PC-9 (cell line): ENCODE measurements at regions not wholly inside any gene's neighbourhood (a gene's known extent, or its start where the extent isn't known, plus 50 kb on each side); places are given as distances from the start of the nearest gene placed in this dataset.

Source experiments
- BruUV-seq: library from RNA; stranded (reverse); fragments of 400-500 nt; replicated peaks from 2 replicates; lab custom pipeline; 2021; lab: Mats Ljungman, UMichigan
- CTCF ChIA-PET: fragments of 300-600 bp; sonication (Branson Sonifier 250); formaldehyde crosslinking; loops from one replicate; lab custom pipeline; 2022; ENCODE audit warnings: antibody characterized with exemption; lab: Charles Lee
- POLR2A ChIA-PET: fragments of 300-600 bp; sonication (Branson Sonifier 250); formaldehyde crosslinking; loops from one replicate; lab custom pipeline; 2022; ENCODE audit warnings: antibody characterized with exemption; ENCODE audit not compliant: unreplicated experiment; lab: Charles Lee
- DNase-seq, 2 experiments: peaks; one replicate each; pipeline versions ENCODE4 v3.0.0 to v3.0.0-alpha.2; 2015 to 2022; ENCODE audit warnings: mixed read lengths in 1 of 2
- H2AFZ ChIP-seq: fragments of 200-600 bp; sonication (generic); 2 replicates; pipeline ENCODE4 v1.8.1; 2017; ENCODE audit warnings: antibody characterized with exemption
- H3F3A ChIP-seq: fragments of 200-600 bp; sonication (generic); 2 replicates; pipeline ENCODE4 v1.8.1; 2017; ENCODE audit warnings: antibody characterized with exemption, mild to moderate bottlenecking, low read depth; ENCODE audit not compliant: insufficient read depth
- H3K27ac ChIP-seq: fragments of 200-600 bp; sonication (generic); 2 replicates; pipeline ENCODE4 v1.6.1; 2016; ENCODE audit warnings: mixed run types
- H3K27me3 ChIP-seq: fragments of 200-600 bp; sonication (generic); 2 replicates; pipeline ENCODE4 v1.6.1; 2016; ENCODE audit warnings: low read depth, mixed run types; ENCODE audit not compliant: insufficient read depth
- H3K36me3 ChIP-seq: fragments of 200-600 bp; sonication (generic); 2 replicates; pipeline ENCODE4 v1.6.1; 2016; ENCODE audit warnings: low read depth, mixed run types
- H3K4me1 ChIP-seq: fragments of 200-600 bp; sonication (generic); replicated peaks from 2 replicates; pipeline ENCODE4 v1.6.1; 2016; ENCODE audit warnings: mixed run types; ENCODE audit not compliant: insufficient read depth
- H3K4me2 ChIP-seq: fragments of 200-600 bp; sonication (generic); 2 replicates; pipeline ENCODE4 v1.6.1; 2017; ENCODE audit warnings: mixed run types
- H3K4me3 ChIP-seq: fragments of 200-600 bp; sonication (generic); 2 replicates; pipeline ENCODE4 v1.6.1; 2016; ENCODE audit warnings: mixed run types
- H3K79me2 ChIP-seq: fragments of 200-600 bp; sonication (generic); 2 replicates; pipeline ENCODE4 v1.6.1; 2017; ENCODE audit warnings: low read depth, mixed run types
- H3K9me2 ChIP-seq: fragments of 200-600 bp; sonication (generic); 2 replicates; pipeline ENCODE4 v1.8.1; 2017; ENCODE audit warnings: mild to moderate bottlenecking; ENCODE audit not compliant: insufficient read depth
- H3K9me3 ChIP-seq: fragments of 200-600 bp; sonication (generic); 2 replicates; pipeline ENCODE4 v1.8.1; 2016; ENCODE audit warnings: low read depth; ENCODE audit not compliant: insufficient read depth
- H4K20me1 ChIP-seq: fragments of 200-600 bp; sonication (generic); 2 replicates; pipeline ENCODE4 v1.8.1; 2017; ENCODE audit not compliant: insufficient read depth
- EZH2 ChIP-seq: fragments of 200-600 bp; sonication (generic); IDR thresholded peaks from 2 replicates; pipeline ENCODE4 v1.8.0; 2017; ENCODE audit warnings: antibody characterized with exemption, low read depth
- intact Hi-C: fragments of 100-400 bp; cut with micrococcal nuclease; formaldehyde crosslinking; loops from one replicate; pipeline ENCODE4 v1.10.0; 2022; ENCODE audit not compliant: unreplicated experiment
- TF ChIP-seq, protein P1 (sequence below): fragments of 200-600 bp; sonication (generic); conservative IDR thresholded peaks from 2 replicates; pipeline ENCODE4 v1.6.1; 2017; ENCODE audit warnings: mixed run types, antibody characterized with exemption, mild to moderate bottlenecking, moderate library complexity

DNA sequence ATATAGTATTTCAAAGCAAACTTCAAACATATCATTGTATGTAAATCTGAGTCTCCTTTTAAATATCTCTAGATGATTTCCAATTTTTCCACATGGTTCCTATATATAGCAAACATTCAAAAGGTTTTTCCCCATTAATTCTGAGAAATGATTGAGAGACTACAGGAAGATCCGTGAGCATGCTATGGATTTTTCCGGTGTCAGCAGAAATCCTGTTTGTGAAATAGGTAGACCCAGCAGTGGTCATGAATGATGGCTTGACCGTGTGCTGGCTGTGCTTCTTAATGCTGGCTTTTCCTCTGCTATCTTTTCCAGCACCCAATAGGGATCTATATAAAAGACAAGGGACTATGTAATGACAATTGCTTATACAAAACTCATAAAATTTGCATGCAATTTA is 485.3 kb downstream of the PSAT1 start:
- Histone ChIP-seq H3K27me3 (no peaks in the 10 kb centered on the region), H3K36me3 (no peaks in the 10 kb centered on the region), H3K9me3 (no peaks in the 10 kb centered on the region), H3K79me2 (no peaks in the 10 kb centered on the region), H2AFZ (no peak overlapping the region), H3K27ac (no peak overlapping the region), H3K4me1 (no peaks in the 10 kb centered on the region), H3F3A (no peaks in the 10 kb centered on the region), H3K4me2 (no peak overlapping the region), H3K4me3 (no peak overlapping the region), H3K9me2 (no peaks in the 10 kb centered on the region), H4K20me1 (no peaks in the 10 kb centered on the region)
- DNase-seq, result no peak
- ChIA-PET CTCF (no interaction called here), POLR2A (no interaction called here)
- intact Hi-C loops, result no loop called here
- no peak for TF ChIP-seq EZH2
- TF ChIP-seq, protein P1, sequence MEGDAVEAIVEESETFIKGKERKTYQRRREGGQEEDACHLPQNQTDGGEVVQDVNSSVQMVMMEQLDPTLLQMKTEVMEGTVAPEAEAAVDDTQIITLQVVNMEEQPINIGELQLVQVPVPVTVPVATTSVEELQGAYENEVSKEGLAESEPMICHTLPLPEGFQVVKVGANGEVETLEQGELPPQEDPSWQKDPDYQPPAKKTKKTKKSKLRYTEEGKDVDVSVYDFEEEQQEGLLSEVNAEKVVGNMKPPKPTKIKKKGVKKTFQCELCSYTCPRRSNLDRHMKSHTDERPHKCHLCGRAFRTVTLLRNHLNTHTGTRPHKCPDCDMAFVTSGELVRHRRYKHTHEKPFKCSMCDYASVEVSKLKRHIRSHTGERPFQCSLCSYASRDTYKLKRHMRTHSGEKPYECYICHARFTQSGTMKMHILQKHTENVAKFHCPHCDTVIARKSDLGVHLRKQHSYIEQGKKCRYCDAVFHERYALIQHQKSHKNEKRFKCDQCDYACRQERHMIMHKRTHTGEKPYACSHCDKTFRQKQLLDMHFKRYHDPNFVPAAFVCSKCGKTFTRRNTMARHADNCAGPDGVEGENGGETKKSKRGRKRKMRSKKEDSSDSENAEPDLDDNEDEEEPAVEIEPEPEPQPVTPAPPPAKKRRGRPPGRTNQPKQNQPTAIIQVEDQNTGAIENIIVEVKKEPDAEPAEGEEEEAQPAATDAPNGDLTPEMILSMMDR, result no peak
- no TSS peak for BruUV-seq

DNA sequence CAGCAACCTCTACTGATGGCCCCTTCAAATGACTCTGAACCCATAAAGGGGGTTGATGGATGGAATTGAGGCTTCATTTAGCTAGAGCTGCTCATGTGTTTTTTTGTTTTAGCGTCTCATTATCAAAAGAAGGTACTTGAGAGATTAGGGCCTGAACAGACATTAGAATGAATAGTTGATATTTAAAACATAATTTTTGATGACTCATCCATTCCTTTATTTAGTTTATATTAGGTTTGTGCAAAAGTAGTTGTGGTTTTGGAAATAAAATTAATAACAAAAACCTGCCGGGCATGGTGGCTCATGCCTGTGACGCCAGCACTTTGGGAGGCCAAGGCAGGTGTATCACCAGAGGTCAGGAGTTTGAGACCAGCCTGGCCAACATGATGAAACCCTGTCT is 485.9 kb downstream of the PSAT1 start:
- no peak for DNase-seq
- no TSS peak for BruUV-seq
- no peaks in the 10 kb centered on the region for H3K9me2 ChIP-seq
- H3K4me1 ChIP-seq, result no peaks in the 10 kb centered on the region
- H3K79me2 ChIP-seq, result no peaks in the 10 kb centered on the region
- no peak overlapping the region for H3K27ac ChIP-seq
- H3K9me3 ChIP-seq, result no peaks in the 10 kb centered on the region
- CTCF ChIA-PET, result no interaction called here
- H4K20me1 ChIP-seq, result no peaks in the 10 kb centered on the region
- no peak overlapping the region for H3K4me3 ChIP-seq
- intact Hi-C loops, result no loop called here
- POLR2A ChIA-PET, result no interaction called here
- H2AFZ ChIP-seq, result no peak overlapping the region
- no peaks in the 10 kb centered on the region for H3K27me3 ChIP-seq
- H3K4me2 ChIP-seq, result no peak overlapping the region
- TF ChIP-seq EZH2, result no peak
- TF ChIP-seq, protein P1, result no peak
- no peaks in the 10 kb centered on the region for H3K36me3 ChIP-seq
- no peaks in the 10 kb centered on the region for H3F3A ChIP-seq

DNA sequence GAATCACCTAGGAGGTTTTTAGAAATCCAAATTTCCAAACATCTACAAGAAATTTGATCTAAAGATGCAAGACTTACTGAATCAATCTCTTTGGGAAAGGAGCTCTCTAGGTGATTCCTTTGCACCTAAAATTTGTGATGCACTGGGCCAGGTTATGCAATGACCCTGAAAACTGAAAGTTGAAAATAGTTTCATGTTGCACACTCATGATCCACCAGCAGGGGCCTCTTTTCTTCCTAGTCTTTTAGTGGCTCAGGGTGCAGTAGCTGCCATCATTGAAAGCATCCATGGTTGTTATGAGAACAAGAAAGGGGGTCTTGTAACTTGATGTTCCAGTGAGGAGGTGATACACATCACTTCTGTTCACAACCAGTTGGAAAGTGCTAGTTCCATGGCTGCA is 486.8 kb downstream of the PSAT1 start:
- POLR2A ChIA-PET, result no interaction called here
- Histone ChIP-seq H3K4me2 (no peak overlapping the region), H3K36me3 (no peaks in the 10 kb centered on the region), H3K4me3 (no peak overlapping the region), H3K9me2 (no peaks in the 10 kb centered on the region), H3F3A (no peaks in the 10 kb centered on the region), H3K9me3 (no peaks in the 10 kb centered on the region), H3K27ac (no peak overlapping the region), H4K20me1 (no peaks in the 10 kb centered on the region), H3K79me2 (no peaks in the 10 kb centered on the region), H3K4me1 (no peaks in the 10 kb centered on the region), H2AFZ (no peak overlapping the region), H3K27me3 (no peaks in the 10 kb centered on the region)
- BruUV-seq, result no TSS peak
- no peak for DNase-seq
- no peak for TF ChIP-seq EZH2
- TF ChIP-seq, protein P1, result no peak
- intact Hi-C loops, result no loop called here
- CTCF ChIA-PET, result no interaction called here
